Glomerular endothelial cell (primary cell): ENCODE measurements at regions not wholly inside any gene's neighbourhood (a gene's known extent, or its start where the extent isn't known, plus 50 kb on each side); places are given as distances from the start of the nearest gene placed in this dataset.
A peak's percentile ranks its signal among the peaks of the same experiment; 100 is the strongest.
"Not testable (repeated sequence)": the region's sequence is repeated elsewhere in the genome, so short reads cannot be mapped to it uniquely, and the experiment has no call there.

Experiments used
- DNase-seq: peaks from one replicate; pipeline ENCODE4 v3.0.0-alpha.2; 2011; ENCODE audit warnings: low read depth, low spot score; ENCODE audit errors: extremely low read depth

DNA sequence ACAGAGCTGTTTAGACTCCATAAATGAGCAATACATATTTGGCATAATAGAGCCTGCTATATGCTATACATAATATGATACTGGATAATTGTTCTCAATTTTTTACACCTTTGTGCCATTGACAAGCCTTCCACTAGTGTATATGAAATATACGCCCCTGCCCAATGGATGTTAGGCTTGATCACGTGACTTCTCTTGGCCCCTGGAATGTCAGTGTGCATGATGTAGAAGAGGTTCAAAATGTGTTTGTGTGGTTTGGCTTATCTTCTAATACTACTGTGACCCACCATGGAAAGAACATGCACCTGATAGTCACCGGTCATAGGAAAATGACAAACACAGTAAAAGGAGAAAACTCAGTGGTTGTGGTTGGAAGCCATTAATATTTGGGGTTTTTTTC is 479.4 kb downstream of the PCDH20 start:
- DNase-seq = no peak

DNA sequence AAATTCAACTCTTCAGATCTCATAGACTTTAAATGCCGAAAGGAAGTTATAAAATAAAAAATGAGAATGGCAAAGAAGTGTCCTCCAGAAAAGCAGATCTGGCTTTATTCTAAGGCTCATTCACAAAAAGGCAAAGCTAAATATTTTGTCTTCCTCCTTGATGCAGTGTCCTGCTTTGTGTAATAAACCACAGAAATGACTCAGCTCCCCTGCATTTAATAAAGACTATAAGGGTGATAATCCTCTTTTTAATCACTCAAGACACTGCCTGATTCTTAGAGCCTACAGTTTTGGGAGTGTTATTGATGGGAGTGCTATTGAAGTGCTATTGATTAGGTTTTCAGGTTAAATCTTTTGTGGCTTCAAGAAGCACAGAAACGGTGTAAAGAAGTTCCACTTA is 482.0 kb downstream of the PCDH20 start:
- no peak for DNase-seq

DNA sequence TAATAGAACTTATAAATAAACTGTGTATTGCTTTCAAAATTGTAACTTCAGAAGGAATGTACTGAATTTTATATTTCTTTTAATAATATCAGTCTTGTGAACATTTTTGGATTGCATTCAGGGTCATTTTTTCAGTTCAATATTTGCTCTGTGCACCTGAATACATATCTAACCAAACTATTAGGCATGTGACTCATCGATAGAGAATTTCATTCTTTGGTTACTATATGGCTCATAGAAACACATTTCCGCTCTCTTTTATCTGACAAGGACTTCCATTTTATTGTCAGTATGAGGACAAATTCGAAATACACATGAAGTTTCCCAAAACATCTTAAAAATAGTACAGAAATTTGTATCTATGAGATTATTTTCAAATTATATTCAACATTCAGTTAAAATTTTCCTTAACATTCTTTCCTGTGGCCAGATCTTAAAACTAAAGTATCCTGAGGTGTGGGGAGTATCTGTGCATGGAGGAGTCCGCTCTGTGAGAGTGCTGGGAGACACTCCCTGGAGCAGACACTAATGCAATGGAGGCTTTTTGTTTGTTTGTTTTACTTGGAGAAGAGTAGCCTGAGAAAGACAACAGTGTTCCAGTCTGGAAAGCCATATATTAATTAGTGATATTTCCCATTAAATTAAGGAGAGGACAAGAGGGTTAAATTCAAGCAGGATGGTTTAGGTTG is 483.6 kb downstream of the PCDH20 start:
- DNase-seq = peak; percentile 12

DNA sequence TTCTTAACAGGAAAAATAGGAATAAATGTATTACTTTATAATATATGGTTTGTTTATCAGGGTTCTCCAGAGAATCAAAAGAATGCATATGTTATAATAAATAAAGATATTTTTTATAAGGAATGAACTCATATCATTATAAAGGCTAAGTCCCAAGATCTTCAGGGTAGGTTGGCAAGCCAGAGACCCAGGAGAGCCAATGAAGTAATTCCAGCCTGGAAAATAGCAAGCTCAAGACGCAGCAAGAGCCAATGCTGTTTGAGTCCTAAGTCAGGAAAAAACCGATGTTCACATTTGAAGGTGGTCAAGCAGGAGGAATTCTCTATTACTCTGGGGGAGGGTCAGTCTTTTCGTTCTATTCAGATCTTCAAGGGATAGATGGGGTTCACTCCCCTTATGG is 490.0 kb downstream of the PCDH20 start:
- no peak for DNase-seq

DNA sequence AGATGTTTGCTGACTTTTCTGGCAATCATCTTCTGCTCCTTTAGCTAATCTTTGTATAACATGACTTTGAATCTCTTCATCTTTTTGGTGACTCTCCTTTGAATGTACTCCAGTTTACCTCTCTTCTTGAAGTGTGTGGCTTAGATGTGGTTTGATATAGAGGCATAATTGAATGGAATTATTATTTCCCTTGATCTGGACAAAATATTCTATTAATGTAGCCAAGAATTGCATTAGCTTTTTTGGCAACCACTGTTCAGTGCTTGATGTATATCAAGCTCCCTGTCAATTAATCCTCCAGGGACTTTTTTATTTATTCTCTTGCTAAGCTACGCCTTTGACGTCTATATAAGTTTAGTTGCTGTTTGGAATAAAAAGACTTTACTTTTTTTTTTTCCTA is 490.8 kb downstream of the PCDH20 start:
- DNase-seq = no peak

DNA sequence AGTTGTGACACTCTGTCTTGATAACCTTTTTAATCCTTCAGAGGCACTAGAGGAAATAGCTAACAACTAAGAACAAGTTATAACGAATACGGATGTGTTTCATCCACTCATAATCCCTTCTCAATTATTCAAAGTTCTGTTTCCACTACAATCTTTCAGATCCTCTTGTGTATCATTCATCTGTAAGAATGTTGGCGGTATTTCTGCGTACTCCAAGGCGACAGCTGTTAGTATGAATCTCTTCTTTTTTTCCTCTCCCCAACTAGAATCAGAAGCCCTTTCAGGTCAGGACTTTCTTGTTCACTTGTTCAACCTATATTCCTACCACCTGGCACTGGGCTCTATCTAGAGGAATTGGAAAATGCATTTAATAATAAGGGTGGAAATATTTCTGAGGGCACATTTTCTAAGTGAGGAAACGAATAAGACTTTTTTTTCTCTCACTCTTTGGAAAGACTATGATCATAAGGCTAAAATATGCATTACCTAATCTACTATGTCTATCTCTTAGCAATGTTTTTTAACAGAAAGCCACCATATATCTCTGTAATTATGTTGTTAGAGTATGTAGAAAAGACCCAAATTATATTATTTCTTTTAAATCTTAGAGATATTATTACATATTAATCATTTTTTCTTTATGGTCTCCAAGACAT is 492.9 kb downstream of the PCDH20 start:
- DNase-seq = no peak

DNA sequence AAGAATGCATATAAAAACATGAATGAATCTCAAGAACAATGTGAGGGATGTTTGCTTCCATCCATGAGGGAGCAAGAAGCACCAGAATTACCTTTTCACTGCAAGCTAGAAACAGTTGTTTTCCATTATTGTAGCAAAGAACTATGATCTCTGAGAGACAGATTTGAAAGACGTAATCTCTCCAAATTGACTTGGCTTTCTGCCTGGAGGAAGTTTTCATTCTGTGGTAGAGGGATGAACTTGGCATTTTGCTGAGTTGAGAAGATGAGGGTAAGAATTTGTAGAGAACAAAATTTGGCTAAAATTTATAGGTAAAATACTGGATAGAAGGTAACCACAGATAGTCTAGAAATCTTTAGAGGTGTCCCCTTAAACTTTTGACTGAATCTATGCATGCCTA is 496.8 kb downstream of the TDRD3 start:
- no peak for DNase-seq

DNA sequence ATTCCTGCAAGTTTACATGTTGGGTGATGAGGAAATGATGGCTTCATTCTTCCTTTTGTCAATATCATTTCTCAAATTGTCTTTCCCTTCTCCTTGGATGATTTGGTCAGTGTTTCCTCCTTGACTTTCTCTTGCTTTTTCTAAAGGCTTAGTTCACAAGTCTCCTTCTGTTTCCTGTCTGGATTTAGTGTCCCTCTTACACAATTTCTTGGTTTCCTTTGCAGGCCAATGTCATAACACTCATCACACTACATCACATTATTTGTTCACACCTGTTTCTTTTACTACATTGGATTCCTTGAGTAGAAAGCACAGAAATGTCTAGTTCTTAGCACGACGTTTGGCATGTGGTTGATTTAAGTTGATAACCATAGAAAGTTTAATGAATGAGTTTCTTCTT is 490.7 kb downstream of the TDRD3 start:
- DNase-seq = no peak

DNA sequence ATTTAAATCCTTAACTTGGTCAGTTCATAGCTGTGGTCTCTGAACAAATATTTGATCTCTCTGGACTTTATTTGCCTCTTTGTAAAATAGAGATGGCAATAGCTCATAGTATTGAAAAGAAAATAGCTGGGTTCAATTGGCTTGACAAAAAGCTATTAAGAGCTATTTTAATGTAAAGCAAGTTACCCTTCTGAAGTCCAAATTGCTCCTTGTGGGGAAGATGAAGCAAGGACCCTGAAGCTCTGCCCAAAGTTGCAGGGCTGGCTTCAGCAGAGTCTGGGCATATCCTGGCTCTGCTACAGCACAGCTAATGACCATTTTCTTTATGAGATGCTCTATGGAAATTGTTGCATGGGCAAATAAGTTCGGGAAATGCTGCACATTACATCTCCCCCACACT is 484.5 kb downstream of the TDRD3 start:
- no peak for DNase-seq

DNA sequence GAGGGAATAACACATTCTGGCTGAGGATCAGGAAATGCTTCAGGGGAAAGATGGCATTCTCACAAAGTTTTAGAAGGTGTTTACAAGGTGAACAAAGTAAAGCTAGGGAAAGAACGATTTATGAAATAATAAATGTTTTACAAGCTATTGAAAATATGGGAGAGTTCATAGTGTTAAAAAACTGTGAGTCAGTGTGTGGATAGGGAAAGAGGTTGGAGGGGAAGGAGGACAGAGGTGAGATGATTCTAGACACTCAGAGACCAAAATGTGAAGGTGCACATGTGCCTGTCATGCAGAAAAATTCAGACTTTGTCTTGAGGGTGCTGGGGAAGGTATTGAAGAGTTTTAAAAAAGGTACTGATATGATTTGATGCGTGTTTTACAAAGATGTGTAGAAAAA is 476.1 kb downstream of the TDRD3 start:
- no peak for DNase-seq

DNA sequence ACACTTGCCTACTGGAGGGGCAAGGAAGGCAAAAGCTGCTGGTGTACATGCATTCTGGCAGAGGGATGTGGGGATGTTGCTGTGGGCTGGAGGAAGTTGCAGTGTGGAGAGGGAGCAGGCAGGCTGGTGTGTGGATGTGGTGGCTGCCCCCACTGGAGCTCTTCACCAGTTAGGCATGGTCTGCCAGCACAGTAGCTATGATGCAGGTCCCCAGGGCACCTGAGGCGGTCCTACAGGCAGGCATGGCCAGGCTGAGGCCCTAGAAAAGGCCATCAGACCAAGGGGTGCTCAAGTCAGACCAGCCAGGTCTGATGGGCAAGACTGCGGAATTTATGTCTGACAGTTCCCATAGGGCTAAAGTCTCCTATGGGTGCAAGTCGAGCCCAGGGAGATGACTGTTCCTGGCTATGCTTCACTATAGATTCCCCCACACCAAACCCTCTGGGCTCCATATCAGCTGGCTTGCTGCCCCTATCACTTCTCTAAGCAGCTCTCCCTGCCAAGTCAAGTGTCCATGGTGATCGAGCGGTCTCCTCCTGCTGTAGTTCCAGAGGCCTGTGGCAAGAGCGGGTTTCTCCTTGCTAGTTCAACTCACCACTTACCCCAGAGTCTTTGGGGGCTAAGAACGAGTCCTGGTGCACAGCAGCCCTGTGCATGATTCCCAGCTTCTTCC is 473.1 kb downstream of the TDRD3 start:
- no peak for DNase-seq

DNA sequence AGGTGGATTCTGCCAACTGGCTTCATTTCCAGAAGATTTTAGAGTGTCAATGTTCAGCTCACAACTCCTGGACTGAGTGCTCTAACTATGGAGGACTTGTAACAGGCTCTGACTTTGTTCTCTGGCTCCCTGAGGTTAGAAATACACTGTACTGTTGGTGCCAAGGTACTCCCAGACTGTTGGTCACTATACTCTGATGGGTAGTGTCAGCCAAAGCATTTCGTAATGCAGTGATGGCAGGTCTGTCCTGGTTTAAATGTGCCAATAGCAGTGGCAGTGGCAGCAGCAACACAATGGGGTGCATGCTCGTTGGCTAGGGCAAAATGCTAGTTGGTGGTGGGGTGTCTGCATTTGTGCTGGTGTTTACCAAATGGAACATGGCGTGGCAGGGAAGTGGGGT is 472.2 kb downstream of the TDRD3 start:
- no peak for DNase-seq

DNA sequence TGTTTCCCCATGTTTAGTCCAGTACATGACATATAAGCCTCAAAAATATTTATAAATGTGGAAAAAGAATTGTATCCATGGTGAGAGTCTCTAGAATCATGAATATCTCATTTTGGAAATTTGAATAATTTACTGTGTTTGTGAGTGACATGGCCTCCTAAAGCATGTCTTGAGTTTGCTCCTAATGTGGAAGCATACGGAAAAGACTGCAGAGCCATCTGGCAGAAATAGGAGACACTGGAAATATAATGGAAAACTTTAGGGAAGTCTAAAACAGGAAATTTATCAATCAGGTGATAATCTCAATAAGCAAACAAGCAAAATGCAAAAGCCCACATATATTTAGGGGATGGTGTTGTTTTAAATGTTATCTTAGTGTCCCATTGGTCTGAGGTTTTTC is 465.0 kb downstream of the TDRD3 start:
- DNase-seq = no peak

DNA sequence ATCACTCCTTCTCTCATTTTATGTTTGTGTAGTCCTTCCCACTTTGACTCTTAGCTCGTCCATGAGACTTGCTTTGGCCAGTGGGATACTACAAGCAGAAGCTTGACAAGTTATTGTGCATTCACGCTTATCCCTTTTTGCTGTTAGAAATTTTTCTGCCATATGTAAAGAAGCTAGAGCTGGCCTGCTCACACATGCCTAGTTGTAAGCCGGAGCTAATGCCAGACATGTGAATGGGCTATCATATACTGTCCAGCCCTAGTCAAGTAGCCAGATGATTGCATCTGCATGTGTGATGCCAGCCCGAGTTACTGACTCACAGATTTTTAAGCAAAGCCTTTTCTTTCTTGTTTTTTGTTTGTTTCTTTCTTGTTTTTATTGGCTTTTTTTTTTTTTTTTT is 460.7 kb downstream of the TDRD3 start:
- DNase-seq = no peak

DNA sequence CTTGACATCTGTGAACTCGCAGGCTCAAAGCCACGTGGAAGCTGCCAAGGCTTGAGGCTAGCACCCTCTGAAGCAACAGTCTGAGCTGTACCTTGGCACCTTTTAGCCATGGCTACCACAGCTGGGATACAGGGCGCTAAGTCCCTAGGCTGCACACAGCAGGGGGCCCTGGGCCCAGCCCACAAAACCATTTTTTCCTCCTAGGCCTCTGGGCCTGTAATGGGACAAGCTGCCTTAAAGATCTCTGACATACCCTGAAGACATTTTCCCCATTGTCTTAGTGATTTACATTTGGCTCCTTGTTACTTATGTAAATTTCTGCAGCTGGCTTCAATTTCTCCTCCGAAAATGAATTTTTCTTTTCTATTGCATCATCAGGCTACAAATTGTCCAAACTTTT is 455.9 kb downstream of the TDRD3 start:
- no peak for DNase-seq

DNA sequence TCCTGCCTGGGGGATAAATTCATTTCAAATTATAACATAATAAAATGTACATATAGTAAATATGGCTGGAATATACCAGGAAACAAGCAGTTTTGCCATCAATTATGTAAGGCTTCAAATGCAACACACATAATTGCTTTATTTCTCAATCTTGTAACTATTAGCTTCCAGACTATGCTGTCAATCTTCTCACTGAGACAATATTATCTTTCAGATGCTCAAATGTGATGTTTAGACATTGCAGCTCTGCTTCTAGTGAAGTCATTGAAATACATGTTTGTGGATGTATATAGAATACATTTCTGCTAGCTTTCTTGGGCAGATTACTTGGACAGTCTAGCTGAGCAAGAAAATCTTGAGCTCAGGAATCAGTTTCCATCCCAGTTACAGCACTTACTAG is 454.4 kb downstream of the TDRD3 start:
- no peak for DNase-seq

DNA sequence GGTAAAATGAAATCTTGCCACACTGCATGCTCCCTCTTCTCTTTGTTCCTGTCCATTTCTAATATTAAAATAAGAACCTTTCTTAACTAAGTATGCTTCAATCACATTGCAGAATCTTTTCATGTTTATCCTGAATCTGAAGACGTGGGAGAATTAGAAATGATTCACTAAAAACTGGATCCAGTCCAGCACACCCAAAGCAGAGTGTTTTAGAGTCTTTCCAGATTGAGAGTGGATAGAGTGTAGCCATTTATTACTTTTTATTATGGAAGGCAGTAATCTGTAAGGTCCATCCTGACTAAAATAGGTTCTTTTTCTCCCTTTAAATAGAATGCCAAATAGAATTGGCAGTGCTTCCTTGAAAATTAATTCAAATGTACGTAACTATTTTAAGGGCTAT is 453.5 kb downstream of the TDRD3 start:
- no peak for DNase-seq

DNA sequence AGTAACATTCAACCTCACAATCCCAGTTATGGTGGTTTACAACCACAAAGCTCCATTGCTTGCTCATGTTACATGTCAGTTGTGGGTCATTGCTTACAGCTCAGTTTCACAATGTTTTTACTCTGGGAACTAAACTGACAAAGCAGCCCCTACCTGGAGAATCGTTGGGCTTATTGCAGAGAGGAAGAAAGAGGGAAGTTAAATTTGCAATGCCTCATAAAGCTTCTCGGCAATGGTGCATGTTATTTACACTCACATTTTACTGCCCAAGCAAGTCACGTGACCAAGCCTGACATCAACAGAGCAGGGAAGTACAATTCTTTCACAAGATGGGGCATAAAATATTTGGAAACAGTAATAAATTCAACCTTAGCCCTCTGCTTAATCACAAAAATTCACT is 441.6 kb downstream of the TDRD3 start:
- no peak for DNase-seq

DNA sequence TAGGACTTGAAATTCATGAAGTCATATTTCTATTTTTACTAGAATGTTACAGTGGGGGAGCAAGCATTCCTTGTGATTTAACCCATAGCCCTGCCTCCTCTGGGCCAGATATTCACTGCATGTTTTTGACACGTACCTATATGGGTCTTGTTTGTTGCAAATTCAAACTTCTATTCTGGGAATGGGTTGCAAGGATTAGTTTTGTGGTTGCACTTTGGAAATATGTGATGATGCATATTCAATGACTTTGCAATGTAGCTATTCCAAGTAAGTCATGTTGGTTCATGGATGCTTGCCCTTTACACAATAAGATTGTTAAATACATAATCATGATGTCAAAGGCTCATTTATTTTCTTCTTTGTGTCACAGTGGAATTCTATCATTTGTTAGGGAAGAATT is 440.8 kb downstream of the TDRD3 start:
- no peak for DNase-seq

DNA sequence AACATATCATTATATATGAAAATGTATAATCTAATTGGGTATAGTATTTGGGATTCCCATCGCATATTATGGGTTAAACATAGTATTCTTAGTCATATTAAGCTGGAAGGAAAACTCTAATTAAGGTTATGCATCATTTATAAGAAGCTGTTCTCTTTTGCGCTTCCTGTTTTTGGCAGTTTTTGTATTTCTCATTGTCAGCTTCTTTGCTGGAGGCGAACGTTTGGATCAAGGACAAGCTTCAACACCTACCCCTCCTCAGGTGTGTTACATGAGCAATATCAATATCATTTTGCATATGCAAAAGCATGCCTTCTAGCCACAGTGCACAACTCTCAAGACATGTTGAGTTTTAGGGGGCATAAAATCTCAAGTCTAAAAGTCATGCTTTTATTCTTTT is 439.8 kb downstream of the TDRD3 start:
- DNase-seq = no peak

DNA sequence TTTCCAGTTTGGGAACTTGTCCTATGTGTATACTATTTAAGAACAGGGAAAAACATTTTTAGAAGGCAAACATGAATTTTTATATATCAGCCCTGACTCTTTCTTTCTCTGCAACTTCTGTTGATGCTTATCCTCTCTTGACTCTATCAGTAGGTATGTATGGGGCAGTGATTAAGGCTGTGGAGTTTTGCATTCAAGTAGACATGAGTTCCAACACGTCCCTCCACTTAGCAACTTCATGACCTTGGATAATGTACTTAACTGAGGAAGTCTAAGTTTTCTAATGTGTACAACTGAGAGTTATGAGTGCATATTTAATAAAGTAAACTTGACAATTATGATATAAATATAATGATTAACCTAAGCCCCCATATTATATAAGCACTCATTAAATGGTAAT is 414.6 kb downstream of the TDRD3 start:
- DNase-seq = no peak

DNA sequence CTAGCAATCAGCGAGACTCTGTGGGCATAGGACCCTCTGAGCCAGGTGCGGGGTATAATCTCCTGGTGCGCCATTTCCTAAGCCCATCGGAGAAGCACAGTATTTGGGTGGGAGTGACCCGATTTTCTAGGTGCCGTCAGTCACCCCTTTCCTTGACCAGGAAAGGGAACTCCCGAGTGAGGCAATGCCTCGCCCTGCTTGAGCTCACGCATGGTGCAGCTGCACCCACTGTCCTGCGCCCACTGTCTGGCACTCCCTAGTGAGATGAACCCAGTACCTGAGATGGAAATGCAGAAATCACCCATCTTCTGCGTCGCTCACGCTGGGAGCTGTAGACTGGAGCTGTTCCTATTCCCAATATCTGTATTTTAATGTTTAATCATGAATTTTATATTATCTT is 408.6 kb downstream of the TDRD3 start:
- not testable (repeated sequence) for DNase-seq
